K562 (cell line): ENCODE measurements at regions not wholly inside any gene's neighbourhood (a gene's known extent, or its start where the extent isn't known, plus 50 kb on each side); places are given as distances from the start of the nearest gene placed in this dataset.

Experiments
- ATAC-seq: fragments of 200-7000 bp; cut with Tn5 transposase; 3 replicates; pipeline ENCODE4 v1.9.1; 2020; ENCODE audit warnings: moderate library complexity
- BruUV-seq: library from RNA; stranded (reverse); fragments of 400-500 nt; replicated peaks from 2 replicates; lab custom pipeline; 2021; lab: Mats Ljungman, UMichigan
- CTCF ChIA-PET: fragments of 300-600 bp; formaldehyde crosslinking; extraction: SDS; loops from one replicate; lab custom pipeline; 2021; ENCODE audit warnings: low intra/inter-chr PET ratio; lab: Yijun Ruan, JAX
- POLR2A ChIA-PET: fragments of 300-600, 350-650 bp; sonication (Branson Sonifier 250); formaldehyde crosslinking; extraction: SDS; loops from one replicate; lab custom pipeline; 2021; ENCODE audit warnings: antibody characterized with exemption, inconsistent platforms; lab: Yijun Ruan, JAX
- DNase-seq, 4 experiments: peaks; one replicate each; pipeline versions ENCODE4 v3.0.0 to v3.0.0-alpha.2; 2011 to 2018; ENCODE audit warnings: low spot score in 3 of 4, mixed read lengths in 3 of 4; ENCODE audit errors: extremely low read depth in 1 of 4
- FAIRE-seq: peaks from 2 replicates; lab custom pipeline; 2011; peaks lifted over from hg19 to GRCh38; lab: Jason Lieb, UNC
- H2AFZ ChIP-seq: 2 replicates; pipeline ENCODE4 v1.6.0; 2011; ENCODE audit warnings: low read depth, low read length, control low read depth, inconsistent platforms
- H3K27ac ChIP-seq: fragments of 200-600 bp; 3 replicates; pipeline ENCODE4 v1.8.0; 2011; ENCODE audit warnings: low read depth, mild to moderate bottlenecking, control low read depth, inconsistent platforms, low read length, moderate library complexity, mixed read lengths; ENCODE audit errors: extremely low read depth
- H3K27me3 ChIP-seq, 2 experiments: fragments of 300-600 bp in 1 of 2; 2 replicates in 1 of 2; 3 replicates in 1 of 2; pipeline versions ENCODE4 v1.6.0 to v1.8.0; 2011; ENCODE audit warnings: inconsistent platforms in 2 of 2, low read length in 2 of 2, mild to moderate bottlenecking in 1 of 2, mixed read lengths in 1 of 2, moderate library complexity in 1 of 2; ENCODE audit not compliant: control insufficient read depth in 2 of 2, insufficient read depth in 2 of 2
- H3K36me3 ChIP-seq: fragments of 300-600 bp; 3 replicates; pipeline ENCODE4 v1.8.0; 2011; ENCODE audit warnings: mild to moderate bottlenecking, low read length, inconsistent platforms; ENCODE audit not compliant: control insufficient read depth, insufficient read depth
- H3K4me1 ChIP-seq, 2 experiments: fragments of 200-600 bp in 1 of 2; replicated peaks in 1 of 2; 2 replicates in 1 of 2; 3 replicates in 1 of 2; pipeline versions ENCODE4 v1.5.1 to v1.8.0; 2011; ENCODE audit warnings: inconsistent platforms in 2 of 2, low read length in 2 of 2, mild to moderate bottlenecking in 1 of 2, mixed read lengths in 1 of 2, moderate library complexity in 1 of 2; ENCODE audit not compliant: control insufficient read depth in 2 of 2, insufficient read depth in 2 of 2
- H3K4me2 ChIP-seq: 2 replicates; pipeline ENCODE4 v1.6.1; 2011; ENCODE audit warnings: low read length, control low read depth, inconsistent platforms, mixed read lengths; ENCODE audit not compliant: insufficient read depth
- H3K4me3 ChIP-seq: fragments of 200-600 bp; sonication (generic), shearing (Covaris generic); 2 replicates; pipeline ENCODE4 v1.5.1; 2016; ENCODE audit warnings: control low read depth, inconsistent platforms
- H3K79me2 ChIP-seq: fragments of 200-600 bp; 3 replicates; pipeline ENCODE4 v1.8.0; 2011; ENCODE audit warnings: low read length, inconsistent platforms; ENCODE audit not compliant: control insufficient read depth, insufficient read depth
- H3K9ac ChIP-seq, 2 experiments: 2 replicates each; pipeline versions ENCODE4 v1.6.0 to v1.6.1; 2011; ENCODE audit warnings: low read depth in 2 of 2, low read length in 2 of 2, control low read depth in 1 of 2, inconsistent platforms in 1 of 2, mild to moderate bottlenecking in 1 of 2, mixed read lengths in 1 of 2; ENCODE audit not compliant: insufficient read depth in 1 of 2
- H3K9me1 ChIP-seq: one replicate; pipeline ENCODE4 v1.6.0; 2011; ENCODE audit warnings: inconsistent platforms, mild to moderate bottlenecking, low read length, moderate library complexity; ENCODE audit not compliant: control insufficient read depth, insufficient read depth
- H3K9me3 ChIP-seq: replicated peaks from 2 replicates; pipeline ENCODE4 v1.5.1; 2011; ENCODE audit warnings: low read depth, low read length, inconsistent platforms; ENCODE audit not compliant: control insufficient read depth, insufficient read depth
- H4K20me1 ChIP-seq: replicated peaks from 2 replicates; pipeline ENCODE4 v1.6.1; 2011; ENCODE audit warnings: low read length, inconsistent platforms, mixed read lengths; ENCODE audit not compliant: control insufficient read depth, insufficient read depth
- BRCA1 ChIP-seq, 2 experiments: fragments of 450-650 bp in 1 of 2; sonication (generic) in 1 of 2; formaldehyde crosslinking in 1 of 2; IDR thresholded peaks; 2 replicates each; pipeline versions ENCODE4 v1.5.0 to v1.6.1; 2017 to 2020; ENCODE audit warnings: mild to moderate bottlenecking in 1 of 2, missing genetic modification reagents in 1 of 2
- CHD2 ChIP-seq: IDR thresholded peaks from 2 replicates; pipeline ENCODE4 v1.6.1; 2011; ENCODE audit warnings: low read depth, low read length
- ELK1 ChIP-seq: sonication (generic); formaldehyde crosslinking; IDR thresholded peaks from 2 replicates; pipeline ENCODE4 v1.8.1; 2022; ENCODE audit warnings: missing genetic modification reagents
- LEF1 ChIP-seq: fragments of 450-650 bp; IDR thresholded peaks from 2 replicates; pipeline ENCODE4 v1.6.1; 2016; ENCODE audit warnings: mild to moderate bottlenecking
- NFE2 ChIP-seq: IDR thresholded peaks from 2 replicates; pipeline ENCODE4 v1.6.1; 2014; ENCODE audit warnings: antibody characterized with exemption, low read depth
- PRMT5 ChIP-seq: sonication (generic); formaldehyde crosslinking; IDR thresholded peaks from 2 replicates; pipeline ENCODE4 v1.5.0; 2020; ENCODE audit warnings: missing genetic modification reagents
- PTBP1 ChIP-seq: fragments of 200-400 bp; formaldehyde crosslinking; IDR thresholded peaks from 2 replicates; pipeline ENCODE4 v1.6.1; 2017; ENCODE audit warnings: low read depth, low read length
- SAFB2 ChIP-seq: fragments of 200-400 bp; formaldehyde crosslinking; IDR thresholded peaks from 2 replicates; pipeline ENCODE4 v1.6.1; 2018; ENCODE audit warnings: borderline replicate concordance, low read length, low read depth, moderate library complexity; ENCODE audit not compliant: severe bottlenecking
- TAF15 ChIP-seq: fragments of 200-400 bp; formaldehyde crosslinking; IDR thresholded peaks from 2 replicates; pipeline ENCODE4 v1.6.1; 2017; ENCODE audit warnings: mild to moderate bottlenecking, low read depth, low read length, moderate library complexity
- TEAD2 ChIP-seq: fragments of 450-650 bp; IDR thresholded peaks from 2 replicates; pipeline ENCODE4 v1.6.1; 2016; ENCODE audit warnings: missing genetic modification characterization, control low read depth, missing compliant biosample characterization
- ZNF395 ChIP-seq: fragments of 200-800 bp; sonication (Bioruptor generic); IDR thresholded peaks from 2 replicates; pipeline ENCODE4 v1.6.1; 2017; ENCODE audit warnings: missing genetic modification characterization, missing compliant biosample characterization
- WGBS: fragments of 100-300 bp; shearing (Covaris generic); methylation state at CpG from one replicate; pipeline ENCODE4 v1.1.6; 2016; ENCODE audit warnings: low coverage, mixed read lengths; ENCODE audit not compliant: insufficient coverage; ENCODE audit errors: missing lambda C conversion rate; 5-methylcytosine and 5-hydroxymethylcytosine counted together
- in situ Hi-C: fragments of 300-500 bp; cut with MboI; formaldehyde crosslinking; loops from 4 replicates; pipeline ENCODE4 v1.15.0; 2018; ENCODE audit warnings: inconsistent platforms, mixed read lengths
- intact Hi-C: fragments of 100-400 bp; cut with micrococcal nuclease; formaldehyde crosslinking; loops from 2 replicates; pipeline ENCODE4 v1.14.2; 2022

GRCh38 chr20:46837083-46837482 lies 57.6 kb upstream of the EYA2 start:
- Histone ChIP-seq H3K27me3 (peaks cover 0 to 15% of the 10 kb centered on the region in 2 experiments; a peak in 4 of 5 replicates), H2AFZ (no peak overlapping the region), H4K20me1 (no peaks in the 10 kb centered on the region; the same call in 1 of the 2 replicates), H3K4me1 (no peaks in the 10 kb centered on the region), H3K36me3 (no peaks in the 10 kb centered on the region), H3K9me3 (no peaks in the 10 kb centered on the region), H3K27ac (no peak overlapping the region), H3K4me3 (no peak overlapping the region), H3K4me2 (no peak overlapping the region), H3K79me2 (no peaks in the 10 kb centered on the region), H3K9me1 (no peaks in the 10 kb centered on the region), H3K9ac (no peak overlapping the region)
- WGBS, result 3% methylated on average over 4 of the region's 4 CpGs
- in situ Hi-C loops, result no loop called here
- FAIRE-seq (no peak), ATAC-seq (no peak), DNase-seq (no peak)
- CTCF ChIA-PET, result no interaction called here
- BruUV-seq, result no TSS peak
- POLR2A ChIA-PET, result no interaction called here
- intact Hi-C loops, result no loop called here
- no peak for TF ChIP-seq ZNF395 (CRISPR knock-in tag)
- TF ChIP-seq BRCA1 (IDR thresholded peaks at IDR 0.05), result no peak
- no peak for TF ChIP-seq BRCA1 (CRISPR knock-in tag; IDR thresholded peaks at IDR 0.05)
- no peak for TF ChIP-seq NFE2
- TF ChIP-seq SAFB2, result no peak
- TF ChIP-seq TEAD2 (tag), result no peak
- no peak for TF ChIP-seq PRMT5 (CRISPR knock-in tag)
- no peak for TF ChIP-seq ELK1 (CRISPR knock-in tag)
- no peak for TF ChIP-seq CHD2
- no peak for TF ChIP-seq PTBP1
- no peak for TF ChIP-seq LEF1
- TF ChIP-seq TAF15, result no peak
